Smooth muscle cell (in vitro differentiated cells): ENCODE measurements at regions not wholly inside any gene's neighbourhood (a gene's known extent, or its start where the extent isn't known, plus 50 kb on each side); places are given as distances from the start of the nearest gene placed in this dataset.

ENCODE experiments used
- DNase-seq: peaks from one replicate; lab custom pipeline; 2025; ENCODE audit not compliant: unreplicated experiment; lab: John Stamatoyannopoulos, UW
- H2AFZ ChIP-seq: fragments of 200-600 bp; sonication (generic); 2 replicates; pipeline ENCODE4 v1.6.0; 2016; ENCODE audit warnings: antibody characterized with exemption, low read depth, mild to moderate bottlenecking
- H3F3A ChIP-seq: fragments of 200-600 bp; sonication (generic); 2 replicates; pipeline ENCODE4 v1.6.0; 2017; ENCODE audit warnings: antibody characterized with exemption, low read depth
- H3K27ac ChIP-seq: fragments of 200-600 bp; sonication (generic); 2 replicates; pipeline ENCODE4 v1.5.1; 2016; ENCODE audit warnings: low read depth, mild to moderate bottlenecking
- H3K27me3 ChIP-seq: fragments of 200-600 bp; sonication (generic); 2 replicates; pipeline ENCODE4 v1.6.1; 2016; ENCODE audit warnings: low read depth, mild to moderate bottlenecking
- H3K36me3 ChIP-seq: fragments of 200-600 bp; sonication (generic); 2 replicates; pipeline ENCODE4 v1.5.1; 2016; ENCODE audit warnings: low read depth
- H3K4me1 ChIP-seq: fragments of 200-600 bp; sonication (generic); 2 replicates; pipeline ENCODE4 v1.5.1; 2016; ENCODE audit warnings: low read depth
- H3K4me2 ChIP-seq: fragments of 200-600 bp; sonication (generic); 2 replicates; pipeline ENCODE4 v1.6.0; 2016; ENCODE audit warnings: mild to moderate bottlenecking
- H3K4me3 ChIP-seq: fragments of 200-600 bp; sonication (generic); 2 replicates; pipeline ENCODE4 v1.5.1; 2016; ENCODE audit warnings: mild to moderate bottlenecking
- H3K79me2 ChIP-seq: fragments of 200-600 bp; sonication (generic); 2 replicates; pipeline ENCODE4 v1.6.0; 2016; ENCODE audit warnings: low read depth, mild to moderate bottlenecking
- H3K9ac ChIP-seq: fragments of 200-600 bp; sonication (generic); 2 replicates; pipeline ENCODE4 v1.6.0; 2016; ENCODE audit warnings: low read depth
- H3K9me3 ChIP-seq: fragments of 200-600 bp; sonication (generic); replicated peaks from 2 replicates; pipeline ENCODE4 v1.5.1; 2016; ENCODE audit warnings: low read depth
- H4K20me1 ChIP-seq: fragments of 200-600 bp; sonication (generic); 2 replicates; pipeline ENCODE4 v1.6.0; 2016; ENCODE audit warnings: low read depth
- CTCF ChIP-seq: fragments of 200-600 bp; sonication (generic); IDR thresholded peaks from 2 replicates; pipeline ENCODE4 v1.5.1; 2017; ENCODE audit warnings: borderline replicate concordance, mild to moderate bottlenecking, antibody characterized with exemption; ENCODE audit not compliant: insufficient read depth, poor library complexity, severe bottlenecking
- WGBS: methylation state at CpG from one replicate; pipeline ENCODE4 v1.1.7; 2016; ENCODE audit warnings: low lambda C conversion rate; 5-methylcytosine and 5-hydroxymethylcytosine counted together

DNA sequence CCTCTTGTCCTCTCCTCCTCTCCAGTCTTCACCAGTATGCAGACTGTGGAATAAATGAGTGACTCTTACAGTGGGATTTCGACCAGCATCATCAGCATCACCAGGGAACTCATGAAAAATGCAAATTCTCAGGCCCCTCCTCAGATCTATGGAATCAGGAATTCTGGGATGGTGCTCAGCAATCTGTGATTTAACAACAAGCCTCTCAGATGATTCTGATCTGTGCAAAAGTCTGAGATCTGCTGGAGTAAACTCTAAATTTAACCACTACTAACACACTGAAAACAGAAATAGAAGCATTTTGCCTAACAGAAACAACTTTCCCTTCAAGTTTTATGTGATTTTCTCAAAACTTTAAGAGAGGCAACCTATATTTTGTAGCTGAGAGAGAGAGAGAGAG, 124.8 kb upstream of the FAM3C start:
- Histone ChIP-seq H3K27ac (peak overlapping the region; percentile 87), H3K4me3 (no peak overlapping the region), H3K4me2 (no peak overlapping the region), H3F3A (peaks cover 4% of the 10 kb centered on the region), H3K4me1 (peaks cover 4% of the 10 kb centered on the region), H3K79me2 (no peaks in the 10 kb centered on the region), H3K27me3 (no peaks in the 10 kb centered on the region), H2AFZ (no peak overlapping the region), H3K36me3 (no peaks in the 10 kb centered on the region), H3K9ac (no peak overlapping the region), H4K20me1 (no peaks in the 10 kb centered on the region), H3K9me3 (no peaks in the 10 kb centered on the region)
- TF ChIP-seq CTCF: no peak
- DNase-seq: no peak
- 91% methylated on average over 1 of the region's 1 CpG for WGBS

DNA sequence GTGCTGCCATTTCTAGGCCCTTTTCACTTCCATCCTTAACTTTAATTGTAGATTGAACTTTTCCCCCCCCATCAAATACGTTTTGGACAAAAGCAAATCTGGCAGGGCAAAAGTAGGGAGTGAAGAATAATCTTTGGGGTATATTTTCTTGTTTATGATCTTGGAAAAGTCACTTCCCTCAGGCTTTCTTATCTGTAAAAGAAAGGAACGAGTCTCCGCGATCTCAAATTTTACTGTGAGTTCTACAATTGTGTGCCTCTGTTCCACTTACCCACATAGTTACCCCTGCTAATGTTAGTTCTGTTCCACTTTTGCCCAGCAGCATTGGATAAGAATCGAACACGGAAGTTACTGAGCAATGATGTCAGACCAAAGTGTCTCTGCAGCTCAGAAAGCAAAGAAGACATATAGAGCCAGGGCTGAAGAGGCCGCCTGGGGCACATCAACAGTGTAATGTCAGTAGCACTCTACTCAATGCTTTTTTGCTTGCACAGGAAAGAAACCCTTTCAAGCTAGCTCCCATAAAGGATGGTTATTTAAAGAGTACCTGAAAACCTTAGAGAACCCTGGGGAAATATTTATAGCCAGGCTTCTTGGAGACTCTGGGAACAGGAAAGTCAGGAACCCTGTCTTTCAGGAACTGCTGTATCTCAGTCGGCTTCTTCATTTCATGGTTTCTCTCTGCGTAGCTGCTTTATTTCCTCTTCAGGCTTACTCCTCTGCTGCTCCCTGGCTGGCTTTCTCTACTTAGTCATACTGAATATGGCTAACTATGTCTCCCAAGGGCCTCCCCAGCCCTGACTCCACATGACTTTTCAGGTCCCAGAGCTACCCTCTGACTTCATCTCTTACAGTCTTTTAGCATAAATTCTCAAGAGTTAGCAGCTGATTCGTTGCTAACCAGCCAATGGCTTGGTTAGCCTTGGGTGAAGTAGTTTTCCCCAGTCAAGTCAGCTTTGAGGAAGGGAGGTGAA, 123.7 kb upstream of the FAM3C start:
- H3F3A ChIP-seq: peaks cover 4% of the 10 kb centered on the region
- no peak overlapping the region for H3K4me3 ChIP-seq
- H3K27me3 ChIP-seq: no peaks in the 10 kb centered on the region
- H4K20me1 ChIP-seq: no peaks in the 10 kb centered on the region
- TF ChIP-seq CTCF: no peak
- peaks cover 4% of the 10 kb centered on the region for H3K4me1 ChIP-seq
- H3K36me3 ChIP-seq: no peaks in the 10 kb centered on the region
- peak overlapping the region; percentile 41 for H3K9ac ChIP-seq
- WGBS: 66% methylated on average over 10 of the region's 10 CpGs
- DNase-seq: no peak
- H2AFZ ChIP-seq: peak overlapping the region; percentile 63
- peak overlapping the region; percentile 64 for H3K4me2 ChIP-seq
- H3K9me3 ChIP-seq: no peaks in the 10 kb centered on the region
- no peaks in the 10 kb centered on the region for H3K79me2 ChIP-seq
- H3K27ac ChIP-seq: peak overlapping the region; percentile 87

DNA sequence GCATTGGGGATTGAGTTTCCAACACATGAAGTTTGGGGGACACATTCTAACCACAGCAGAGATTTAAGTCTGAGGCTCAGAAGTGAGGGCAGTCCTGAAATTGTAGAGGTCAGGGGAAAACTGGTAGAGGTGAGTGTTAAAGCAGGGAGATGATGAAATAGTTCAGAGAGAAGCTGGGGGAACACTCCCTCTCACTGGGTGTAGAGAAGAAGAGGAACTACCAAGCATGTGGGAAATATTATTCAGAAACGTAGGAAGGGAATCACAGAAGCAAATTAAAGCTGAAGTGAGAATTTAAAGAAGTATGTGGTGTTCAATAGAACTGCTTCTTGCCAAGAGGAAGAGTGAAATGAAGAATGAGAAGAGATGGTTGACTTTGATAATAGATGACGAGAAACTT, 121.5 kb upstream of the FAM3C start:
- no peaks in the 10 kb centered on the region for H3K36me3 ChIP-seq
- H4K20me1 ChIP-seq: no peaks in the 10 kb centered on the region
- 88% methylated on average over 2 of the region's 2 CpGs for WGBS
- no peak overlapping the region for H3K27ac ChIP-seq
- H3K9me3 ChIP-seq: no peaks in the 10 kb centered on the region
- H2AFZ ChIP-seq: no peak overlapping the region
- H3K79me2 ChIP-seq: no peaks in the 10 kb centered on the region
- no peak overlapping the region for H3K9ac ChIP-seq
- no peak overlapping the region for H3K4me2 ChIP-seq
- peaks cover 4% of the 10 kb centered on the region for H3F3A ChIP-seq
- H3K4me3 ChIP-seq: no peak overlapping the region
- no peak for DNase-seq
- H3K27me3 ChIP-seq: no peaks in the 10 kb centered on the region
- peaks cover 18% of the 10 kb centered on the region for H3K4me1 ChIP-seq
- TF ChIP-seq CTCF: no peak
